ENCODE measurements at regions not wholly inside any gene's neighbourhood (a gene's known extent, or its start where the extent isn't known, plus 50 kb on each side); places are given as distances from the start of the nearest gene placed in this dataset.

- TF ChIP-seq, protein P1, sequence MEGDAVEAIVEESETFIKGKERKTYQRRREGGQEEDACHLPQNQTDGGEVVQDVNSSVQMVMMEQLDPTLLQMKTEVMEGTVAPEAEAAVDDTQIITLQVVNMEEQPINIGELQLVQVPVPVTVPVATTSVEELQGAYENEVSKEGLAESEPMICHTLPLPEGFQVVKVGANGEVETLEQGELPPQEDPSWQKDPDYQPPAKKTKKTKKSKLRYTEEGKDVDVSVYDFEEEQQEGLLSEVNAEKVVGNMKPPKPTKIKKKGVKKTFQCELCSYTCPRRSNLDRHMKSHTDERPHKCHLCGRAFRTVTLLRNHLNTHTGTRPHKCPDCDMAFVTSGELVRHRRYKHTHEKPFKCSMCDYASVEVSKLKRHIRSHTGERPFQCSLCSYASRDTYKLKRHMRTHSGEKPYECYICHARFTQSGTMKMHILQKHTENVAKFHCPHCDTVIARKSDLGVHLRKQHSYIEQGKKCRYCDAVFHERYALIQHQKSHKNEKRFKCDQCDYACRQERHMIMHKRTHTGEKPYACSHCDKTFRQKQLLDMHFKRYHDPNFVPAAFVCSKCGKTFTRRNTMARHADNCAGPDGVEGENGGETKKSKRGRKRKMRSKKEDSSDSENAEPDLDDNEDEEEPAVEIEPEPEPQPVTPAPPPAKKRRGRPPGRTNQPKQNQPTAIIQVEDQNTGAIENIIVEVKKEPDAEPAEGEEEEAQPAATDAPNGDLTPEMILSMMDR (IDR thresholded peaks at IDR 0.05; ENCODE audit: low read depth, low read length, poor library complexity, severe bottlenecking): no peak
- TF ChIP-seq EZH2phosphoT487 (IDR thresholded peaks at IDR 0.05; ENCODE audit: borderline replicate concordance, low read length): no peak
Measured at GRCh38 chr1:108063703-108064102, 98.7 kb upstream of the VAV3 start.

All from DOHH2 (cell line).